DND-41 (cell line): ENCODE measurements at regions not wholly inside any gene's neighbourhood (a gene's known extent, or its start where the extent isn't known, plus 50 kb on each side); places are given as distances from the start of the nearest gene placed in this dataset.

ENCODE experiments used
- ATAC-seq: fragments of 200-7000 bp; cut with Tn5 transposase; 3 replicates; pipeline ENCODE4 v1.9.1; 2021; ENCODE audit warnings: low read depth; ENCODE audit not compliant: insufficient read depth
- DNase-seq: peaks from one replicate; pipeline ENCODE4 v3.0.0-alpha.2; 2020
- H2AFZ ChIP-seq: 2 replicates; pipeline ENCODE4 v1.6.0; 2012; ENCODE audit warnings: low read depth, low read length
- H3K27ac ChIP-seq: 2 replicates; pipeline ENCODE4 v1.5.1; 2012; ENCODE audit warnings: low read length, inconsistent platforms
- H3K27me3 ChIP-seq: fragments of 200-600 bp; sonication (generic); 2 replicates; pipeline ENCODE4 v1.6.0; 2012; ENCODE audit warnings: low read length, mild to moderate bottlenecking, inconsistent platforms; ENCODE audit not compliant: insufficient read depth, poor library complexity
- H3K36me3 ChIP-seq: 2 replicates; pipeline ENCODE4 v1.5.1; 2012; ENCODE audit warnings: low read length, inconsistent platforms; ENCODE audit not compliant: insufficient read depth
- H3K4me1 ChIP-seq: 2 replicates; pipeline ENCODE4 v1.5.1; 2012; ENCODE audit warnings: mild to moderate bottlenecking, low read length; ENCODE audit not compliant: insufficient read depth
- H3K4me2 ChIP-seq: 2 replicates; pipeline ENCODE4 v1.6.0; 2012; ENCODE audit warnings: mild to moderate bottlenecking, moderate library complexity, low read length, inconsistent platforms; ENCODE audit not compliant: insufficient read depth
- H3K4me3 ChIP-seq, 2 experiments: fragments of 200-600 bp in 1 of 2; shearing (Covaris generic) in 1 of 2; 2 replicates each; pipeline ENCODE4 v1.5.1; 2012 to 2016; ENCODE audit warnings: inconsistent platforms in 2 of 2, low read length in 2 of 2, mild to moderate bottlenecking in 2 of 2, low read depth in 1 of 2, moderate library complexity in 1 of 2
- H3K79me2 ChIP-seq: 2 replicates; pipeline ENCODE4 v1.6.0; 2012; ENCODE audit warnings: low read length, inconsistent platforms; ENCODE audit not compliant: insufficient read depth
- H3K9ac ChIP-seq: 2 replicates; pipeline ENCODE4 v1.6.0; 2012; ENCODE audit warnings: low read depth, mild to moderate bottlenecking, inconsistent platforms, low read length, moderate library complexity
- H3K9me3 ChIP-seq: 2 replicates; pipeline ENCODE4 v1.5.1; 2012; ENCODE audit warnings: low read length, moderate library complexity, mild to moderate bottlenecking, inconsistent platforms; ENCODE audit not compliant: insufficient read depth, severe bottlenecking
- H4K20me1 ChIP-seq: 2 replicates; pipeline ENCODE4 v1.6.0; 2012; ENCODE audit warnings: low read length; ENCODE audit not compliant: insufficient read depth
- EZH2 ChIP-seq: IDR thresholded peaks from 3 replicates; pipeline ENCODE4 v1.6.1; 2012; ENCODE audit warnings: borderline replicate concordance, low read depth, mild to moderate bottlenecking, moderate library complexity, low read length, inconsistent platforms; ENCODE audit not compliant: severe bottlenecking
- TF ChIP-seq, protein P1 (sequence below): IDR thresholded peaks from 2 replicates; pipeline ENCODE4 v1.5.1; 2012; ENCODE audit warnings: borderline replicate concordance, low read length, moderate library complexity, mild to moderate bottlenecking; ENCODE audit not compliant: poor library complexity, severe bottlenecking; ENCODE audit errors: extremely low read depth

DNA sequence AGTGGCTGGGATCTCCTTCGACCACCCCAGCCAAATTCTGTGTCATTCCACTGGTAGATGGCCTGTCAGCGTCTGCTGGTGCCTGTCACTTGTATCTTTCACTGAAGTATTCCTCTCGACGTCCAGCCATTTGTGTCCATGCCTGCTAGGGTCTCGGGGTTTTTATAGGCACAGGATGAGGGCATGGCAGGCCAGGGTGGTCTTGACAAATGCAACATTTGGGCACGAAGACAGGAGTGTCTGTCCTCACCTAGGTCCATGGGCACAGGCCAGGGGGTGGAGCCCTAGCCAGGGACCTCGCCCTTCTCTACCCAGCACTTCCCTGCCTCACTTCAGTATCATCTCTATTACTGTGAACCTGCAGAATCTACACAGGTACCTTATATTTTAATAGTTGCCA is 2223.9 kb upstream of the ACO1 start:
- Histone ChIP-seq H3K4me1 (no peaks in the 10 kb centered on the region), H3K27me3 (no peaks in the 10 kb centered on the region), H3K4me2 (no peak overlapping the region), H3K4me3 (no peak overlapping the region), H3K9me3 (no peaks in the 10 kb centered on the region), H3K9ac (no peak overlapping the region), H4K20me1 (no peaks in the 10 kb centered on the region), H3K79me2 (no peaks in the 10 kb centered on the region), H3K27ac (no peak overlapping the region), H2AFZ (no peak overlapping the region), H3K36me3 (no peaks in the 10 kb centered on the region)
- TF ChIP-seq, protein P1, sequence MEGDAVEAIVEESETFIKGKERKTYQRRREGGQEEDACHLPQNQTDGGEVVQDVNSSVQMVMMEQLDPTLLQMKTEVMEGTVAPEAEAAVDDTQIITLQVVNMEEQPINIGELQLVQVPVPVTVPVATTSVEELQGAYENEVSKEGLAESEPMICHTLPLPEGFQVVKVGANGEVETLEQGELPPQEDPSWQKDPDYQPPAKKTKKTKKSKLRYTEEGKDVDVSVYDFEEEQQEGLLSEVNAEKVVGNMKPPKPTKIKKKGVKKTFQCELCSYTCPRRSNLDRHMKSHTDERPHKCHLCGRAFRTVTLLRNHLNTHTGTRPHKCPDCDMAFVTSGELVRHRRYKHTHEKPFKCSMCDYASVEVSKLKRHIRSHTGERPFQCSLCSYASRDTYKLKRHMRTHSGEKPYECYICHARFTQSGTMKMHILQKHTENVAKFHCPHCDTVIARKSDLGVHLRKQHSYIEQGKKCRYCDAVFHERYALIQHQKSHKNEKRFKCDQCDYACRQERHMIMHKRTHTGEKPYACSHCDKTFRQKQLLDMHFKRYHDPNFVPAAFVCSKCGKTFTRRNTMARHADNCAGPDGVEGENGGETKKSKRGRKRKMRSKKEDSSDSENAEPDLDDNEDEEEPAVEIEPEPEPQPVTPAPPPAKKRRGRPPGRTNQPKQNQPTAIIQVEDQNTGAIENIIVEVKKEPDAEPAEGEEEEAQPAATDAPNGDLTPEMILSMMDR, result no peak
- TF ChIP-seq EZH2, result no peak
- ATAC-seq (no peak), DNase-seq (no peak)

- H3K4me2 ChIP-seq, result no peak overlapping the region
- no peaks in the 10 kb centered on the region for H3K36me3 ChIP-seq
- TF ChIP-seq EZH2, result no peak
- TF ChIP-seq, protein P1, result no peak
- no peaks in the 10 kb centered on the region for H3K9me3 ChIP-seq
- H3K27ac ChIP-seq, result no peak overlapping the region
- no peak overlapping the region for H3K4me3 ChIP-seq
- no peaks in the 10 kb centered on the region for H4K20me1 ChIP-seq
- no peak overlapping the region for H3K9ac ChIP-seq
- no peaks in the 10 kb centered on the region for H3K4me1 ChIP-seq
- no peak for DNase-seq
- H3K79me2 ChIP-seq, result no peaks in the 10 kb centered on the region
- H3K27me3 ChIP-seq, result no peaks in the 10 kb centered on the region
- no peak overlapping the region for H2AFZ ChIP-seq
- no peak for ATAC-seq
Measured at GRCh38 chr9:30172206-30172605, 2212.2 kb upstream of the ACO1 start.

- no peaks in the 10 kb centered on the region for H3K27me3 ChIP-seq
- no peaks in the 10 kb centered on the region for H3K9me3 ChIP-seq
- H2AFZ ChIP-seq, result no peak overlapping the region
- H3K4me1 ChIP-seq, result no peaks in the 10 kb centered on the region
- no peak for ATAC-seq
- no peak overlapping the region for H3K27ac ChIP-seq
- no peak overlapping the region for H3K4me2 ChIP-seq
- no peak overlapping the region for H3K9ac ChIP-seq
- no peaks in the 10 kb centered on the region for H4K20me1 ChIP-seq
- no peak for TF ChIP-seq EZH2
- TF ChIP-seq, protein P1, result no peak
- no peak overlapping the region for H3K4me3 ChIP-seq
- DNase-seq, result no peak
- H3K79me2 ChIP-seq, result no peaks in the 10 kb centered on the region
- H3K36me3 ChIP-seq, result no peaks in the 10 kb centered on the region
Measured at GRCh38 chr9:30178610-30179009, 2205.8 kb upstream of the ACO1 start.

GRCh38 chr9:30193421-30193820 is 2191.0 kb upstream of the ACO1 start:
- TF ChIP-seq, protein P1, result no peak
- no peak for TF ChIP-seq EZH2
- Histone ChIP-seq H3K36me3 (no peaks in the 10 kb centered on the region), H3K79me2 (no peaks in the 10 kb centered on the region), H3K9ac (no peak overlapping the region), H3K4me1 (no peaks in the 10 kb centered on the region), H3K4me2 (no peak overlapping the region), H3K27ac (no peak overlapping the region), H4K20me1 (no peaks in the 10 kb centered on the region), H2AFZ (no peak overlapping the region), H3K4me3 (no peak overlapping the region), H3K9me3 (peaks cover 7% of the 10 kb centered on the region), H3K27me3 (no peaks in the 10 kb centered on the region)
- no peak for DNase-seq
- no peak for ATAC-seq
